ENCODE measurements at regions not wholly inside any gene's neighbourhood (a gene's known extent, or its start where the extent isn't known, plus 50 kb on each side); places are given as distances from the start of the nearest gene placed in this dataset.

DNA sequence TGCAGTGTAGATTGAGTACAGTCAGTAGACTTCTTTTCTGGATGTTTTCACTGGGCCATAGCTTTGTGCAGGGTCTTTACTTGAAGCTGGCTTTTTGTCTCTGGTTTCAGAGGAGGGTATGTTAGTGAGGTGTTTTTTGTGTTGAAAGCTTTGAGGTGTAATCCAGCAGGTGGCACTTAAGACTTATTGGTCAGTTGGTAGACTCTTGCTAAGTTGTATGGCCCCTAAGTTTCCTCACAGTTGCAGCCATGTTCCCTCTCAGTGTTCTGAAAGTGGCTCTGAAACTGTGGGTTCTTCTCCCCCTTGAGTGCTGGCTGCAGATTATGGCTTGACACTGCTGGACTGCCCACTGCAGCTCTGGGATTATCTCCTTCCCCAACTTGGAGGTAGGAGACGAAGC is 55.7 kb upstream of the SLC44A1 start:
- no peak for DNase-seq (ENCODE audit: low spot score in 2 of 2)
- Histone ChIP-seq H3K27me3 (no peaks in the 10 kb centered on the region), H3K36me3 (no peaks in the 10 kb centered on the region), H3K4me1 (no peaks in the 10 kb centered on the region), H3K9me3 (no peaks in the 10 kb centered on the region), H3K4me3 (no peak overlapping the region), H3K27ac (no peak overlapping the region)
- 100% methylated on average over 1 of the region's 1 CpG for WGBS
- TF ChIP-seq POLR2AphosphoS5 (IDR thresholded peaks at IDR 0.05) = no peak
- no peak for TF ChIP-seq POLR2A (IDR thresholded peaks at IDR 0.05)
- TF ChIP-seq EP300 (IDR thresholded peaks at IDR 0.05) = no peak
- no peak for TF ChIP-seq CTCF (IDR thresholded peaks at IDR 0.05)

DNA sequence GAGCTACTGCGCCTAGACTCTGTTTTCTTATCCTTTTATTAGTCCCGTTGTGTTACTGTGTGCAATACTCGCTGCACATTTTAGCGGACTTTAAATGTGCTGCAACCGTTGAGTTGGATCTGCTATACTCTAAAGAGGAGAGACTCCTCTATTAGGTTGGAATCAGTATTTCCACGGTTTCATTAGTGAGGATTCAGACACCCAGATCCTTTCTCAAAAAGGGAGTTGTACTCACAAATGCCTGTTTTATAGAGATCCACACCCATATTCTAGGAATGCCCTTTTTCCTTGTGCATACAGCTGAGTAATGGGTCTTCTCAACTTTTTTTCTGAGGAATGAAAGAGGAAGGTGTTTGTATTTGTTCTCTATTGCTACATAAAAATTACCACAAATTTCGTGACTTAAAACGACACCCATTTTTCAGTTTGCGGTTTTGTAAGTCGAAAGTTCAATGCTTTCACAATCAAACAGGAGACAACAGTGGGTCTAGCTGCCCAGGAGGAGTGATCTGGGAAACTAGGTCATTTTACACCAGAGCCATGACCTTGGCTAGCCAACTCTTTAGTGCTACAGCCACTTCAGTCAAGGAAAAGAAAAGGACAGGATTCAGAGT is 52.8 kb upstream of the SLC44A1 start:
- Histone ChIP-seq H3K27ac (no peak overlapping the region), H3K27me3 (no peaks in the 10 kb centered on the region), H3K4me1 (no peaks in the 10 kb centered on the region), H3K9me3 (no peaks in the 10 kb centered on the region), H3K4me3 (no peak overlapping the region), H3K36me3 (no peaks in the 10 kb centered on the region)
- no peak for TF ChIP-seq POLR2AphosphoS5 (IDR thresholded peaks at IDR 0.05)
- no peak for TF ChIP-seq CTCF (IDR thresholded peaks at IDR 0.05)
- TF ChIP-seq POLR2A (IDR thresholded peaks at IDR 0.05) = no peak
- no peak for TF ChIP-seq EP300 (IDR thresholded peaks at IDR 0.05)
- 83% methylated on average over 10 of the region's 10 CpGs for WGBS
- DNase-seq (ENCODE audit: low spot score in 2 of 2) = no peak

DNA sequence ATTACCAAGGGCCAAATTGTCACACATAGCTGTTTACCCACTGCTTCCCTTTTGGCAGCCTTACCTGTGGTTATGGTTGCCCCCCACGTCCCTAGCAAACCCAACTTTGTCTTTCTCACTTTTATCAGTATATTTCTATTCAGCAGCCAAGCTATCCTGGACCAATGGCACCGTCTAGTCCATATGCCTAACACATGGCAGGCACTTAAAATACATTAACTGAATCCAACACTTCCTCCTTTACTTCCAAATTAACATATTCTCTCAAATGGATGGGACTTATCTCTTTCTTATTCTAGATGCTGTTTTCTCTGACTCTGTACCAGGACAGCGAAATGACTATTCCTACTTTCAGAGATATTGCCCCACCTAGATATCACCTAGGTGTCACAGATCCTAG is 50.9 kb upstream of the SLC44A1 start:
- WGBS = 80% methylated on average over 3 of the region's 3 CpGs
- no peak for DNase-seq (ENCODE audit: low spot score in 2 of 2)
- H3K4me3 ChIP-seq = no peak overlapping the region
- H3K36me3 ChIP-seq = no peaks in the 10 kb centered on the region
- no peaks in the 10 kb centered on the region for H3K9me3 ChIP-seq
- TF ChIP-seq CTCF (IDR thresholded peaks at IDR 0.05) (no peak), EP300 (IDR thresholded peaks at IDR 0.05) (no peak), POLR2A (IDR thresholded peaks at IDR 0.05) (no peak), POLR2AphosphoS5 (IDR thresholded peaks at IDR 0.05) (no peak)
- no peaks in the 10 kb centered on the region for H3K27me3 ChIP-seq
- H3K27ac ChIP-seq = no peak overlapping the region
- H3K4me1 ChIP-seq = no peaks in the 10 kb centered on the region

DNA sequence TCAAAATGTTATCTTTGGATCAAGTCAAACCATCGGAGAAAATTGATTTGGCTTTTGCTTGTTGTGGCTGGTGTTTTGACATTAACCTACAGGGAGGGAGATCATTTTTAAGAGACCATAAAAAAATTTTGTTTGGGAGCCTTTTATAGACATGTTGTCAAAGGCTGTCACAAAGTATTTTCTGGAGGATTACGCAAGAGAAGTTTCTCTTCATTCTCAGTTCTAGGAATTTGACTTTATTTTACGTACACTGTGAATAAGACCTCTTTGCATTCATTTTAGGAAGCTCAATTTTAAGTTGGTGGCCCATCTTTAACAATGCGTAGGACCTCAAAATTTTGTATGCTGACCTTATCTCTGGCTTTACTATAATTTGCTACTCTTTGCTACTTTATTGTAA is 50.2 kb upstream of the SLC44A1 start:
- WGBS = 67% methylated on average over 4 of the region's 4 CpGs
- no peaks in the 10 kb centered on the region for H3K4me1 ChIP-seq
- TF ChIP-seq EP300 (IDR thresholded peaks at IDR 0.05) (no peak), POLR2AphosphoS5 (IDR thresholded peaks at IDR 0.05) (no peak), CTCF (IDR thresholded peaks at IDR 0.05) (no peak), POLR2A (IDR thresholded peaks at IDR 0.05) (no peak)
- no peak overlapping the region for H3K27ac ChIP-seq
- no peak overlapping the region for H3K4me3 ChIP-seq
- H3K27me3 ChIP-seq = no peaks in the 10 kb centered on the region
- DNase-seq (ENCODE audit: low spot score in 2 of 2) = no peak
- no peaks in the 10 kb centered on the region for H3K9me3 ChIP-seq
- no peaks in the 10 kb centered on the region for H3K36me3 ChIP-seq

Measured in suprapubic skin (tissue), 4 donors.